ENCODE measurements at regions not wholly inside any gene's neighbourhood (a gene's known extent, or its start where the extent isn't known, plus 50 kb on each side); places are given as distances from the start of the nearest gene placed in this dataset.

DNA sequence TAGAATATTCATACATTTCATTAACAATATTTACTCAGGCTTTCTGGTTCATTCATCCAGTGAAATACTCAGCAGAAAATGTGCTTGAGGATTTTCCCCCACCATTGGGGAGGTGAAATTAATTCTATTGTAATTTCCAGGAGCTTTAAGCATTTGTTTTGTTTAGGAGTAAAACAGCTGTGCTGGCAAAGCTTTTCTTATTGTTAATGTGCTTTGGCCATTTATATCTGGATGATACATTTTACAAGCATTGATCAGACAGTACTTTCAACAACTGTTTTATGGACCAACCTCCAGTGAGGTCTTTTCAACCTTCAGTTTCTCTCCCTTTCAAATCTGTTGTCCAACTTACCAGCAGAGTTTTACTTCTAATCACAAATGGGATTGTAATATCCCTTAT is 672.4 kb downstream of the CDH11 start:
- no peak overlapping the region for H3K27ac Mint-ChIP-seq
- H3K4me3 Mint-ChIP-seq, result no peak overlapping the region
- DNase-seq (no peak), ATAC-seq (replicated peaks) (no peak)
- H3K4me1 Mint-ChIP-seq, result no peaks in the 10 kb centered on the region
- H3K9me3 Mint-ChIP-seq, result peaks cover 1 to 10% of the 10 kb centered on the region in 2 donors
- H3K36me3 Mint-ChIP-seq, result no peaks in the 10 kb centered on the region
- no peaks in the 10 kb centered on the region for H3K27me3 Mint-ChIP-seq

DNA sequence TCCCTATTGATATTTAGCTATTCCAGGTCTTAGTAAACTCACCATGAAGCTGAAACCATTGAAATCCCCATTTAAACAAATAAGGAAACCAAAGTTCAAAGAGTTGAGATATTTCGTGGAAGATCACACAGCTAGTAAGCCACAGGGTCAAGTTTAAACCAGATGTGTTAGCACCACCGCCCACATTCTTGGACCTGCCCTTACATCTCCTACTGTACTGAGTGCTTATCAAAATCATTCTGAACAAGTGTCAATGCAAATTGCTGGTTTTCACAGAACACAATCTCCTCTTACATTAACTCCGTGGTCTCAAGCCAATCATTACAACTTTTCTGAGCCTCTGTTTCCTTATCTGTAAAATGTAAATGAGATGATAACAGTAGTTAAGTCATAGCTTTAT is 676.2 kb downstream of the CDH11 start:
- Mint-ChIP-seq H3K4me1 (no peaks in the 10 kb centered on the region), H3K4me3 (no peak overlapping the region), H3K27me3 (no peaks in the 10 kb centered on the region), H3K36me3 (no peaks in the 10 kb centered on the region), H3K27ac (no peak overlapping the region), H3K9me3 (peaks cover 3 to 13% of the 10 kb centered on the region in 2 donors)
- ATAC-seq (replicated peaks) (no peak), DNase-seq (no peak)

GRCh38 chr16:64445245-64445644 is 676.6 kb downstream of the CDH11 start:
- no peak overlapping the region for H3K4me3 Mint-ChIP-seq
- no peaks in the 10 kb centered on the region for H3K4me1 Mint-ChIP-seq
- no peak overlapping the region for H3K27ac Mint-ChIP-seq
- no peaks in the 10 kb centered on the region for H3K27me3 Mint-ChIP-seq
- DNase-seq, result no peak
- no peaks in the 10 kb centered on the region for H3K36me3 Mint-ChIP-seq
- ATAC-seq (replicated peaks), result no peak
- peaks cover 3 to 13% of the 10 kb centered on the region in 2 donors for H3K9me3 Mint-ChIP-seq

- no peak for DNase-seq
- H3K27ac Mint-ChIP-seq, result no peak overlapping the region
- H3K4me1 Mint-ChIP-seq, result no peaks in the 10 kb centered on the region
- H3K27me3 Mint-ChIP-seq, result no peaks in the 10 kb centered on the region
- ATAC-seq (replicated peaks), result no peak
- H3K9me3 Mint-ChIP-seq, result peaks cover 2 to 3% of the 10 kb centered on the region in 2 donors
- H3K36me3 Mint-ChIP-seq, result no peaks in the 10 kb centered on the region
- no peak overlapping the region for H3K4me3 Mint-ChIP-seq
Observed at GRCh38 chr16:64440421-64440831, 681.4 kb downstream of the CDH11 start.

DNA sequence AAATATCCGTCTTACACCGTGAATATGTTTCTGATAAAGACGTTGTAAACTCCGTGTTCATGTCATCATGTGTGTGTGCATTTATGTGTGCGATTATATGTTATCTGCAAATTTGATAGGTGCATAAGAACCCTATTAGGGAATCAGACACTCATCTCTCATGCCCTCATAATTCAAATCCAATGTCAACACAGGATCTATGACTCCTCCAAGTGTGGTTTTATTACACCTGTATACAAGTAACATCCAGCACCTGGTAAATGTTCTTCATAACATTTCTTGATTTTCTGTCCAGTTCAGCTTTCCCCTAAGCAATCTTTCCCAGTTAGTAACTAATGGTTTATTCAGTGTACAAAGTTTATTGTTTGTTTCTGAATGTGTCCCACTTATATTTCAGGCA is 681.9 kb downstream of the CDH11 start:
- Mint-ChIP-seq H3K27ac (no peak overlapping the region), H3K4me1 (no peaks in the 10 kb centered on the region), H3K36me3 (no peaks in the 10 kb centered on the region), H3K4me3 (no peak overlapping the region), H3K9me3 (peaks cover 2 to 3% of the 10 kb centered on the region in 2 donors), H3K27me3 (no peaks in the 10 kb centered on the region)
- DNase-seq (no peak), ATAC-seq (replicated peaks) (no peak)

GRCh38 chr16:64437706-64438324 is 684.0 kb downstream of the CDH11 start:
- H3K4me3 Mint-ChIP-seq, result no peak overlapping the region
- ATAC-seq (replicated peaks) (no peak), DNase-seq (no peak)
- H3K27me3 Mint-ChIP-seq, result no peaks in the 10 kb centered on the region
- peaks cover 5 to 10% of the 10 kb centered on the region in 2 donors for H3K9me3 Mint-ChIP-seq
- H3K4me1 Mint-ChIP-seq, result no peaks in the 10 kb centered on the region
- H3K27ac Mint-ChIP-seq, result no peak overlapping the region
- H3K36me3 Mint-ChIP-seq, result no peaks in the 10 kb centered on the region

- ATAC-seq (replicated peaks) (no peak), DNase-seq (no peak)
- Mint-ChIP-seq H3K36me3 (no peaks in the 10 kb centered on the region), H3K27me3 (no peaks in the 10 kb centered on the region), H3K27ac (no peak overlapping the region), H3K4me3 (no peak overlapping the region), H3K9me3 (peaks cover 8 to 16% of the 10 kb centered on the region in 2 donors), H3K4me1 (no peaks in the 10 kb centered on the region)
Observed at GRCh38 chr16:64434526-64435069, 687.3 kb downstream of the CDH11 start.

GRCh38 chr16:64428463-64429113 is 693.3 kb downstream of the CDH11 start:
- DNase-seq, result no peak
- H3K4me3 Mint-ChIP-seq, result no peak overlapping the region

DNA sequence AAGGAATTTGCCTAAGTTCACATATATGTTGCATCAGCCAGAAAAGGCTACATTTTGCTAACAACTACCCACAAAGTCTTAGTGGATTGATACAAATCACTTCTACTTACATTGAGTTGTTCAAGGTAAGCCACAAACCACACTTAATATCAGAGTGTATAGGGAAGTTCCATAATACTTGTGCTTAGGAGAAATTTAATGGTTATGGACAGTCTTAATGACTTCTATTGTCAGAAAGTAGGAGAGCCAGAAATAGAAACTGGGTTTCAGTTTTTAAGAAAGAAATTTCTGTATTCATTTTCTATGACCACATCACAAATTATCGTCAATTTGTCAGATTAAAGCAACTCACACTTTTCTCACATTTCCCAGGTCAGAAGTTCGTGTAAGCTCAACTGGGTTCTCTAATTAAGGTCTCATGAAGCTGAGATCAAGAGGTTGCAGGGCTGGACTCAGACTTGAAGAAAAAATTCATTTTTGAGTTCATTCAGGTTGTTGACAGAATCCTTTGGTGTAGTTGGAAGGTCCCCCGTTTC is 695.7 kb downstream of the CDH11 start:
- Mint-ChIP-seq H3K4me3 (no peak overlapping the region), H3K27me3 (no peaks in the 10 kb centered on the region), H3K36me3 (no peaks in the 10 kb centered on the region), H3K4me1 (no peaks in the 10 kb centered on the region), H3K27ac (no peak overlapping the region), H3K9me3 (peaks cover 0 to 6% of the 10 kb centered on the region in 2 donors)
- no peak for DNase-seq
- no peak for ATAC-seq (replicated peaks)

More at GRCh38 chr16:64428463-64429113, 693.3 kb downstream of the CDH11 start:
- Mint-ChIP-seq H3K4me1 (no peaks in the 10 kb centered on the region), H3K36me3 (no peaks in the 10 kb centered on the region), H3K27ac (no peak overlapping the region), H3K27me3 (no peaks in the 10 kb centered on the region), H3K9me3 (peaks cover 8 to 15% of the 10 kb centered on the region in 2 donors)
- no peak for ATAC-seq (replicated peaks)

GRCh38 chr16:64425381-64425780 is 696.5 kb downstream of the CDH11 start:
- Mint-ChIP-seq H3K9me3 (peaks cover 0 to 7% of the 10 kb centered on the region in 2 donors), H3K4me1 (no peaks in the 10 kb centered on the region), H3K36me3 (no peaks in the 10 kb centered on the region), H3K27me3 (no peaks in the 10 kb centered on the region), H3K27ac (no peak overlapping the region), H3K4me3 (no peak overlapping the region)
- DNase-seq, result no peak
- no peak for ATAC-seq (replicated peaks)

GRCh38 chr16:64422259-64422658 is 699.6 kb downstream of the CDH11 start:
- H3K4me3 Mint-ChIP-seq, result no peak overlapping the region
- no peaks in the 10 kb centered on the region for H3K27me3 Mint-ChIP-seq
- DNase-seq (no peak), ATAC-seq (replicated peaks) (no peak)
- no peaks in the 10 kb centered on the region for H3K4me1 Mint-ChIP-seq
- H3K36me3 Mint-ChIP-seq, result no peaks in the 10 kb centered on the region
- no peak overlapping the region for H3K27ac Mint-ChIP-seq
- peaks cover 0 to 7% of the 10 kb centered on the region in 2 donors for H3K9me3 Mint-ChIP-seq

DNA sequence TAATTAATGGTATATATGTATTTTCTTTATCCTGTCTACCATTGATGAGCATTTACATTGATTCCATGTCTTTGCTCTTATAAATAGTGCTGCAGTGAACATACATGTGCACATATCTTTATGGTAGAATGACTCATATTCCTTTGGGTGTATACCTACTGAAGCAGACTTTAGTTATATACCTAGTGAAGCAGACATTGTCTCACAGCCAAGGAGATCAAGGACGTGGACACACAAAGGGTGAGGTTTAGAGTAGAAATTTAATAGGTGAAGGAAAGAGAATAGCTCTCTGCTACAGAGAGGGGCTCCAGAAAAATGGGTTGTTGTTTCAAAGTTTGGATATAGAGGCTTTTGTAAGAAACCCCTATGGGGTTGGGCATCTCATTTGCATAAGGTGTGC is 700.3 kb downstream of the CDH11 start:
- H3K4me1 Mint-ChIP-seq, result no peaks in the 10 kb centered on the region
- peaks cover 0 to 5% of the 10 kb centered on the region in 2 donors for H3K9me3 Mint-ChIP-seq
- no peaks in the 10 kb centered on the region for H3K27me3 Mint-ChIP-seq
- DNase-seq, result no peak
- no peak overlapping the region for H3K4me3 Mint-ChIP-seq
- H3K36me3 Mint-ChIP-seq, result no peaks in the 10 kb centered on the region
- ATAC-seq (replicated peaks), result no peak
- H3K27ac Mint-ChIP-seq, result no peak overlapping the region

DNA sequence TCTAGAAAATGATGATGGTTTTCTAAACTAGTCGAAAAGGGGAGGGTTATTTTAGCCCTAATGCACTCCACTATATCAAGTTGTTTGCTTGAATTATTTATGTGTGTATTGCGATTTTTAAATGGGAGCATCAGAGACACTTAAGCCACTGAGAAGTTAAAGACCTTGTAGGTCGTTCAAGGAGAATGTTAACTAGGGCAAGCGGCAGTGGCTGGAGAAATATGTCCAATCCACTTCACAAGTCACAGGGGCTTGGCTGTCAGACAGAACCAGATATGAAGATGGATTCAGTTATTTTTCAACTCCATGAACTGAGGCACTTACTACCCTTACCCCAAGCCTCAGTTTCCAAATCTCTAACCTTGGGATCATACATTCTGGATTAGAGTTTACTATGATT is 702.0 kb downstream of the CDH11 start:
- H3K4me1 Mint-ChIP-seq, result no peaks in the 10 kb centered on the region
- no peaks in the 10 kb centered on the region for H3K27me3 Mint-ChIP-seq
- DNase-seq, result no peak
- H3K4me3 Mint-ChIP-seq, result no peak overlapping the region
- H3K27ac Mint-ChIP-seq, result no peak overlapping the region
- H3K36me3 Mint-ChIP-seq, result no peaks in the 10 kb centered on the region
- H3K9me3 Mint-ChIP-seq, result peaks cover 0 to 6% of the 10 kb centered on the region in 2 donors
- ATAC-seq (replicated peaks), result no peak

- Mint-ChIP-seq H3K27me3 (no peaks in the 10 kb centered on the region), H3K4me3 (no peak overlapping the region), H3K27ac (no peak overlapping the region), H3K9me3 (peaks cover 0 to 5% of the 10 kb centered on the region in 2 donors), H3K4me1 (no peaks in the 10 kb centered on the region), H3K36me3 (no peaks in the 10 kb centered on the region)
- ATAC-seq (replicated peaks), result no peak
- no peak for DNase-seq
Observed at GRCh38 chr16:64417711-64418227, 704.1 kb downstream of the CDH11 start.
